GM19025 (cell line): ENCODE measurements at regions not wholly inside any gene's neighbourhood (a gene's known extent, or its start where the extent isn't known, plus 50 kb on each side); places are given as distances from the start of the nearest gene placed in this dataset.

Experiments
- ATAC-seq: cut with Tn5 transposase; IDR thresholded peaks from one replicate; pipeline ENCODE4 v1.9.1; 2021; ENCODE audit warnings: mild to moderate bottlenecking, low read depth, moderate library complexity; ENCODE audit not compliant: unreplicated experiment

DNA sequence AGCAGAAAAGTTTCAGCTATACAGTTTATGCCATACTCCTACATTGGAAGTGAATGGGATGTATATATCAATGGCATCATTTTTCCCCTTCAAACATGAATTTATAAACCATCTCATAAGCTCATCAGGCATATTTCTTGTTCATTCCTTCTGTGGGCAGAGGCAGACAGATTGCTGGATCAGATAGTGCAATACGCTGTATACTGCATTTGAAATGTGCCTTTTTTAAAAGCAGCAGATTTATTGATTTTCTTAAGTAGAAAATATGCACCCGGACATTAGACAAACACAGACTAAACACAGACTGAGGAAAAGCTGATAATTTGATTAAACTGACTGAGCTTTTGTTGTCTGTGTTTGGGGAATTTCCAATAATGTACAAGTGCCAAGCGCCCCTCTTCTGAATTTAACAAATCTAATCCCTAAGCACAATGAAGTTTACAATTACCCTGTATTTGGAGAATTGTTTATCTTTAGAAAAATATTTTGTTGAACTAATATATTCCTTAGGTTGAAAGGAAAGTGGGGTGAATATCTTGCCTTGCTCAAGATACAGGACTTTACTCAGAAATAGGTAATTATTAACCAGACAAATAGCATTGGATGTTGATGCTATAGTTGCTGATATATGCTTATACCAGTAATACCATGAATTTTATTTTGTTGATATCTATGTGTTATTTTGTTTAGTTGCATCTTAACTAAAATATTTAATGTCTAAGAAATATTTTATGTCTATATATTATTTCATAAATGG is 566.6 kb upstream of the MEF2C start:
- ATAC-seq: no peak

- no peak for ATAC-seq
Observed at GRCh38 chr5:89447027-89447426, 564.0 kb upstream of the MEF2C start.

DNA sequence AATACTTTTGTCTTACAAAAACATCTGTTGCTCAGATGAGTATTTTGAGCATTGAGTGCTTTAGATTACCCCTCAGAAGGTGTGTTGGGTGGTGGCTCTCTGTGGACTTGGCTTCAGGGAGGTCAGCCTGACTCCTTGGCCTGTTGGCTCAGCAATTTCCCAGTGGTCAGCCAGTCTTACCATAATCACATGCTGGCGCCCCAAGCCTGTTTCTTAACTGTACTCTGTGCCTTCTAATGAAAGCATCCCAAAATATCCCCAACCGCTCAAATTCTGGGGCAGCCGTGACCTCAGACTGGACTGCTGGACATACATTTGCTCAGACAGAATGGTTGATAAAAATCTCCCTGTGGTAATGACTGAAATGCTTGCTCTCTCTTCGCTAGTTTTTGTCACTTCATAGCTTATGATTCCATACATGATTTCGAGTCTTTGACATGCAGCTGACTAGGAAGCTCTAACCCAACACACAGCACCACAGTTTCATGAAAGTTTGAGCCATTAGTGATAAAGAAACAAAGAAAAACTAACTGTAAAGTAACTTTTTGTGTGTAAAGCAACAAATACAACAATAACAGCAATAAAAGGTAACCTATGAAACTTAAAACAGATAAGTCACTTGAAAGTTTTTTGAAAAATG is 562.2 kb upstream of the MEF2C start:
- no peak for ATAC-seq

DNA sequence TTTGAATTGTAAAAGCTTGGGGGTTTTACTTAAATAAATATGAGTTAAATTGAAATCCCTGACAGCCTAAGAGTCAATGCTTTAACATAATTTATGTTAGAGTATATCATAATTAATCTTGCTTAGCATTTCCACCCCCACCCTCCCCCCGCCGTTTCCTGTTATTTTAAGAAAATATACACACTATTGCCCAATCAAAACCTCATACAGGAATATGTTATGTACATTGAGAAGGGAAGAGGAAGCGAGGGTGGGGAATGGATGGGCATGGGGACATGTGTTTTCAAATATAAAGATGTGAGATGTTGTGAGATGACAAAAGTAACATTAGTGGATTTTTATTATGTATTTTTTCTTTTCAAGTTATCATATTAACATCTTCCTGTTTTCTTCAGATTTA is 561.1 kb upstream of the MEF2C start:
- no peak for ATAC-seq

- ATAC-seq: no peak
Observed at GRCh38 chr5:89443508-89443907, 560.5 kb upstream of the MEF2C start.

GRCh38 chr5:89441965-89442364 is 559.0 kb upstream of the MEF2C start:
- ATAC-seq: no peak

GRCh38 chr5:89440670-89441069 is 557.7 kb upstream of the MEF2C start:
- no peak for ATAC-seq

DNA sequence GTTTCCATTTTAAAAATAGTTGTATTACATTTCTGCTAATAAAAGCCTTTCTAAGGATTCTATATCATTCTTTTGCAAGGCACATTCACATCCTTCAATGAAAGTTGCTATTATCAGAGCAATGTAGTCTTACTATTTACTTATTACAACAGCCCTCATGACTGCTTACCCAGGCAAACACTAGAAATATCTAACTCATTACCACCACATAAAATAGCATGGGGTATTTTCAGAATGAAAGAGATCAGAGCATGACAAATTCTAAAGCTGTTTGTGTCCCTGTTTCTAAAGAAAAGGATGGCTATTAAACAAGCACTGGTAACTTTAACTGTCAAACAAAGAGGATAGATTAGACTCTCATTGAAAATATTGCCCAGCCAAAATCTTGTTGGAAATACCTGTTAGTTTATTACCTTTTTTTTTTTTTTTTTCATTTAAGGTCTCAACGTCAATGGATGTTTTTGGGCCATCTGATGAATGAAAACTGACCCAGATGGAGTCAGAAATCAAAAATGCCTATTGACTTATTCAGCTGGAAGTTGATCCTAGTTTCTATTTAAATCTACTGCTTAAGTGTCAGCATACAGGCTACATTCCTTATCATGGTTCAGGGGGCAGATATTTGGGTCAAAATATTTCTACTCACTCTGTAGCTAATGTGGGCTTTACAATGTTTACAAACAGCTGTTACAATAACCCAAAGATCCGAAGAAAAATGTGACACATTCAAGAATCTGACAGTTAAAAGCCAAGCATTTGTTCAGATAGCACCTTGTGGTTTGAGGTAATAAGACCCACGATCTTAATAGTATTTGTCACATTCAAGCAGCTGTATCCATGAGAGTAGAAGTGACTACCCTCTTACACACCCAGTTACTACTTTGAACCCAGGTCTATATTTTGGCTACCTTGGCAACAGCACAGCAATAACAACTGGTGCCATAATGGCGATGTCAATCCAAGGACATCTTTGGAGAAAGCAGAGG is 554.8 kb upstream of the MEF2C start:
- no peak for ATAC-seq

- ATAC-seq: no peak
Observed at GRCh38 chr5:89436464-89436863, 553.5 kb upstream of the MEF2C start.

DNA sequence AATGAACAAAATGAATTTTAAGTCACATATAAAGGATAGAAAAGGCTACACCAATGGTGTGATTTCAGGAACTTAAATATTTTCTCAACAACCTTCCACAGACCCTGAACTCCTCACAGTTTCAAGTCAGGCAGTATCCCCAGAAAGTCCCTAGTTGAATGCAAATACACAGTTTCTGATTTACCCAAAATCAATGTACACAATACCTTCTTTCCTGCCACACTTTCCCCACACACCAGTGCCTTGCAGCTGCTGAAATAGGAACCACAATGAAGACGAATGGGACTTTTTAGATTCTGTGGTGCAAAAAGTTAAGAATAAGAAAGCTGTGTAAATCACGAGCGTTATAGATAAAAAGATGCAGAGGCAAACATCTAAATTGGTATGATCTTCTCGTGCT is 552.4 kb upstream of the MEF2C start:
- ATAC-seq: peak; percentile 87

GRCh38 chr5:89428624-89429023 is 545.6 kb upstream of the MEF2C start:
- ATAC-seq: no peak

- ATAC-seq: no peak
Observed at GRCh38 chr5:89425062-89425461, 542.1 kb upstream of the MEF2C start.

DNA sequence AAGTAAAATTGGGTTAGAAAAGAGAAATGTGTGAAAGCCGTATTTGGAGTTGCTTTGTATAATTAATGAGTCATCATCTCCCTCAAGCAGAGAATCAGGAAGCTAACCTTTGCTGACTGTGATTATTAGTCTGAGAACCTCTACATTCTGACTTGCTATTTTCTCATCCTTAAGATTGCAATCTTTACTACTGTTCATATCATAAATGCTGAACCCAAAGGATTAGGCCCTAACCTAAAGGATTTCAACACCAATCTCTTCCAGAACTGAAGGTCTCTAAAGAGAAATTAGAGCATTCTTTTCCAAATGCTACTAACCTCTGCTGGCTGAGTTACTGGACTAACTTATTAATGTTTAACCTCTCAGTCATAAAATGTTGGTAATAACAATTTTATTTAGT is 538.1 kb upstream of the MEF2C start:
- ATAC-seq: no peak

DNA sequence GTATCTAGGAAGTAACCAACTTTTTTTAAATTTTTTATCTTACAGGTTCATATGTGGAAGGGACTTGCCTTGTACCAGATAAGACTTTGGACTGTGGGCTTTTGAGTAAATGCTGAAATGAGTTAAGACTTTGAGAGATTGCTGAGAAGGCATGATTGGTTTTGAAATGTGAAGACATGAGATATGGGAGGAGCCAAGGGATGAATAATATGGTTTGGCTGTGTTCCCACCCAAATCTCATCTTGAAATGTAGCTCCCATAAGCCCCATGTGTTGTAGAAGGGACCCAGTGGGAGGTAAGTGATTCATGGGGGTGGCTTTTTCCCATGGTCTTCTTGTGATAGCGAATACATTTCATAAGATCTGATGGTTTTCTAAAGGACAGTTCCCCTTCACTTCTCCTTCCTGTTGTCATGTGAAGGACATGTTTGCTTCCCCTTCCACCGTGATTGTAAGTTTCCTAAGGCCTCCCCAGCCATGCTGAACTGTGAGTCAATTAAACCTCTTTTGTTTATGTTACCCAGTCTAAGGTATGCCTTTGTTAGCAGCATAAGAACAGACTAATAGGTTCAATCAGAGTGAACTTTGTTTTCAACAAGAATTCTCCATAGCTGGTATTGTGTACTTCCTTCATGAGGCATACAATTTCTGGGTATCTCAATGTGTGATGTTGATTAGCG is 535.6 kb upstream of the MEF2C start:
- ATAC-seq: no peak

DNA sequence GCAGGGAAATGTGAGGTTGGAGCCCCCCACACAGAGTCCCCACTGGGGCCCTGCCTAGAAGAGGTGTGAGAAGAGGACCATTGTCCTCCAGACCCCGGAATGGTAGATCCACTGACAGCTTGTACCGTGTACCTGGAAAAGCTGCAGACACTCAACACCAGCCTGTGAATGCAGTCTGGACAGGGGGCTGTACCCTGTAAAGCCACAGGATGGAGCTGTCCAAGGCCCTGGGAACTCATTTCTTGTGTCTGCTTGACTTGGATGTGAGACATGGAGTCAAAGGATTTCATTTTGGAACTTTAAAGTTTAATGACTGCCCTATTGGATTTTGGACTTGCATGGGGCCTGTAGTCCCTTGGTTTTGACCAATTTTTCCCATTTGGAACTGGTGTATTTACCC is 535.0 kb upstream of the MEF2C start:
- ATAC-seq: no peak

- no peak for ATAC-seq
Observed at GRCh38 chr5:89417515-89417914, 534.5 kb upstream of the MEF2C start.

DNA sequence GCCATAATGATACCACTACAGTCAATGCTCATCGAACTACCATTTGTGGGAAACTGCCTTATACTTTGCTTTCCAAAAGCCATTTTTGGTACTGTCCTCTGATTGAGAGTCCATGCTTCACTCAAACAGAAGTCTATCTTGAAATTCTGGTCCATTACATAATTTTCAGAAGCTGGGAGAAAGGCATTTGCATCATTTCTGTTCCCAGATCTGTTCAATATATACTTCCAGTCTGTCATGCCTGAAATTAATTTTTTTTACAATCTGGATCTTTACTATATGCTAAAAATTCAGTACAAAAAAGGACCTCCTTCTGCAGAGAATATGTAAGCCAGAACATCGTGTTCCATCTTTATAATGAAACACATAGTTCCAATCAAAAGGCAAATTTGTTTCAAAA is 528.9 kb upstream of the MEF2C start:
- no peak for ATAC-seq

GRCh38 chr5:89407054-89407453 is 524.1 kb upstream of the MEF2C start:
- no peak for ATAC-seq

DNA sequence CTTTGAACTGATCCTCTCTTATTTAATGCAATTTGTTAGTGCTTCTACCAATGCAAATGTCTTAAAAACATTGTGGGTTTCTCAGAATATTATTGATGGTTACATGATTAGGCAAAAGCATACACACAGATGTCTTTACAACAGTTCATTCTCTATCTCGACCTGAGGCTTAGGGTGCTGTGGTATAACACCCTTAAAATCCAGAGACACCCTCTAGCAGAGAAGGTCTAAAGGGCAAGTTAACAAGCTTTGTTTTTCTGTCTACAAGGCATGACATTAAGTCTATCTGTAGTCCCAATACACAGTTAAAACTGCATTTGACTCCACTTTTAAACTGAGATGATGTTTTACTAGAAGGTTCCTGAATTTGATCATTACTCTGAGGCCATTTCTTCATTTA is 518.7 kb upstream of the MEF2C start:
- ATAC-seq: no peak

- ATAC-seq: no peak
Observed at GRCh38 chr5:89401012-89401411, 518.0 kb upstream of the MEF2C start.

GRCh38 chr5:89399548-89399947 is 516.6 kb upstream of the MEF2C start:
- no peak for ATAC-seq
